ENCODE measurements at regions not wholly inside any gene's neighbourhood (a gene's known extent, or its start where the extent isn't known, plus 50 kb on each side); places are given as distances from the start of the nearest gene placed in this dataset.

GRCh38 chr2:155301221-155301620, 602.7 kb downstream of the KCNJ3 start:
- Histone ChIP-seq H3K23ac (ENCODE audit: low read depth, low read length, poor library complexity) (no peak overlapping the region), H3K4me1 (ENCODE audit: control insufficient read depth in 2 of 2, insufficient read depth in 1 of 2, low read depth in 1 of 2, low read length in 2 of 2) (no peaks in the 10 kb centered on the region), H2AK5ac (ENCODE audit: low read depth, low read length) (no peak overlapping the region), H3K27me3 (ENCODE audit: control insufficient read depth in 3 of 3, insufficient read depth in 3 of 3, low read depth in 1 of 3, low read length in 3 of 3) (no peaks in the 10 kb centered on the region), H3K9me3 (replicated peaks in 1 of 2; ENCODE audit: control insufficient read depth in 2 of 2, insufficient read depth in 1 of 2, low read depth in 1 of 2, low read length in 2 of 2) (no peaks in the 10 kb centered on the region), H3K4ac (ENCODE audit: low read length) (no peak overlapping the region), H3K14ac (ENCODE audit: low read length) (no peak overlapping the region), H2BK12ac (ENCODE audit: low read length) (no peak overlapping the region), H2AFZ (ENCODE audit: low read length) (no peak overlapping the region), H2BK15ac (ENCODE audit: low read length) (no peak overlapping the region), H4K91ac (ENCODE audit: low read depth, low read length, poor library complexity) (no peak overlapping the region), H3K18ac (ENCODE audit: low read length) (no peak overlapping the region), H3K4me3 (ENCODE audit: low read length in 2 of 2) (no peak overlapping the region), H3K27ac (replicated peaks; ENCODE audit: low read length) (no peak overlapping the region), H2BK120ac (ENCODE audit: low read depth, low read length) (no peak overlapping the region), H3K79me1 (ENCODE audit: low read depth, low read length) (no peaks in the 10 kb centered on the region), H3K36me3 (replicated peaks in 1 of 2; ENCODE audit: control insufficient read depth in 2 of 2, insufficient read depth in 2 of 2, low read length in 2 of 2) (no peaks in the 10 kb centered on the region), H3K9ac (ENCODE audit: low read depth, low read length, poor library complexity) (no peak overlapping the region), H2BK5ac (ENCODE audit: low read length) (no peak overlapping the region), H4K8ac (ENCODE audit: low read depth, low read length) (no peak overlapping the region), H3K4me2 (ENCODE audit: insufficient read depth, low read length, poor library complexity, severe bottlenecking) (no peak overlapping the region)
- DNase-seq (ENCODE audit: low spot score) = no peak

GRCh38 chr2:155298001-155298400, 599.5 kb downstream of the KCNJ3 start:
- H3K27me3 ChIP-seq (ENCODE audit: control insufficient read depth in 3 of 3, insufficient read depth in 3 of 3, low read depth in 1 of 3, low read length in 3 of 3) = no peaks in the 10 kb centered on the region
- H3K27ac ChIP-seq (replicated peaks; ENCODE audit: low read length) = no peak overlapping the region
- no peak for DNase-seq (ENCODE audit: low spot score)
- H2BK5ac ChIP-seq (ENCODE audit: low read length) = no peak overlapping the region
- no peak overlapping the region for H2AFZ ChIP-seq (ENCODE audit: low read length)
- no peaks in the 10 kb centered on the region for H3K4me1 ChIP-seq (ENCODE audit: control insufficient read depth in 2 of 2, insufficient read depth in 1 of 2, low read depth in 1 of 2, low read length in 2 of 2)
- H2BK12ac ChIP-seq (ENCODE audit: low read length) = no peak overlapping the region
- H3K9me3 ChIP-seq (replicated peaks in 1 of 2; ENCODE audit: control insufficient read depth in 2 of 2, insufficient read depth in 1 of 2, low read depth in 1 of 2, low read length in 2 of 2) = no peaks in the 10 kb centered on the region
- H3K9ac ChIP-seq (ENCODE audit: low read depth, low read length, poor library complexity) = no peak overlapping the region
- no peak overlapping the region for H3K4me2 ChIP-seq (ENCODE audit: insufficient read depth, low read length, poor library complexity, severe bottlenecking)
- H3K23ac ChIP-seq (ENCODE audit: low read depth, low read length, poor library complexity) = no peak overlapping the region
- no peak overlapping the region for H4K8ac ChIP-seq (ENCODE audit: low read depth, low read length)
- no peaks in the 10 kb centered on the region for H3K36me3 ChIP-seq (replicated peaks in 1 of 2; ENCODE audit: control insufficient read depth in 2 of 2, insufficient read depth in 2 of 2, low read length in 2 of 2)
- no peak overlapping the region for H3K18ac ChIP-seq (ENCODE audit: low read length)
- no peak overlapping the region for H2AK5ac ChIP-seq (ENCODE audit: low read depth, low read length)
- no peak overlapping the region for H2BK15ac ChIP-seq (ENCODE audit: low read length)
- H3K14ac ChIP-seq (ENCODE audit: low read length) = no peak overlapping the region
- no peaks in the 10 kb centered on the region for H3K79me1 ChIP-seq (ENCODE audit: low read depth, low read length)
- H3K4me3 ChIP-seq (ENCODE audit: low read length in 2 of 2) = no peak overlapping the region
- WGBS, 2 donors (ENCODE audit: extremely low coverage in 2 of 2, insufficient read length in 2 of 2, insufficient replicate concordance in 1 of 2) = no CpG with 5 or more reads among the region's 1 CpG
- H3K4ac ChIP-seq (ENCODE audit: low read length) = no peak overlapping the region
- H2BK120ac ChIP-seq (ENCODE audit: low read depth, low read length) = no peak overlapping the region
- H4K91ac ChIP-seq (ENCODE audit: low read depth, low read length, poor library complexity) = no peak overlapping the region

GRCh38 chr2:155294358-155294757, 595.9 kb downstream of the KCNJ3 start:
- no peaks in the 10 kb centered on the region for H3K79me1 ChIP-seq (ENCODE audit: low read depth, low read length)
- no CpG with 5 or more reads among the region's 1 CpG for WGBS, 2 donors (ENCODE audit: extremely low coverage in 2 of 2, insufficient read length in 2 of 2, insufficient replicate concordance in 1 of 2)
- H3K23ac ChIP-seq (ENCODE audit: low read depth, low read length, poor library complexity) = no peak overlapping the region
- no peak overlapping the region for H3K4me3 ChIP-seq (ENCODE audit: low read length in 2 of 2)
- no peak overlapping the region for H2BK5ac ChIP-seq (ENCODE audit: low read length)
- no peak overlapping the region for H4K91ac ChIP-seq (ENCODE audit: low read depth, low read length, poor library complexity)
- H3K4ac ChIP-seq (ENCODE audit: low read length) = no peak overlapping the region
- no peak overlapping the region for H3K18ac ChIP-seq (ENCODE audit: low read length)
- DNase-seq (ENCODE audit: low spot score) = no peak
- H2AK5ac ChIP-seq (ENCODE audit: low read depth, low read length) = no peak overlapping the region
- H3K36me3 ChIP-seq (replicated peaks in 1 of 2; ENCODE audit: control insufficient read depth in 2 of 2, insufficient read depth in 2 of 2, low read length in 2 of 2) = no peaks in the 10 kb centered on the region
- no peak overlapping the region for H3K9ac ChIP-seq (ENCODE audit: low read depth, low read length, poor library complexity)
- no peak overlapping the region for H4K8ac ChIP-seq (ENCODE audit: low read depth, low read length)
- no peaks in the 10 kb centered on the region for H3K9me3 ChIP-seq (replicated peaks in 1 of 2; ENCODE audit: control insufficient read depth in 2 of 2, insufficient read depth in 1 of 2, low read depth in 1 of 2, low read length in 2 of 2)
- no peak overlapping the region for H2AFZ ChIP-seq (ENCODE audit: low read length)
- H3K14ac ChIP-seq (ENCODE audit: low read length) = no peak overlapping the region
- H2BK12ac ChIP-seq (ENCODE audit: low read length) = no peak overlapping the region
- no peaks in the 10 kb centered on the region for H3K4me1 ChIP-seq (ENCODE audit: control insufficient read depth in 2 of 2, insufficient read depth in 1 of 2, low read depth in 1 of 2, low read length in 2 of 2)
- no peak overlapping the region for H3K4me2 ChIP-seq (ENCODE audit: insufficient read depth, low read length, poor library complexity, severe bottlenecking)
- no peaks in the 10 kb centered on the region for H3K27me3 ChIP-seq (ENCODE audit: control insufficient read depth in 3 of 3, insufficient read depth in 3 of 3, low read depth in 1 of 3, low read length in 3 of 3)
- no peak overlapping the region for H3K27ac ChIP-seq (replicated peaks; ENCODE audit: low read length)
- H2BK120ac ChIP-seq (ENCODE audit: low read depth, low read length) = no peak overlapping the region
- no peak overlapping the region for H2BK15ac ChIP-seq (ENCODE audit: low read length)

- WGBS, 2 donors (ENCODE audit: extremely low coverage in 2 of 2, insufficient read length in 2 of 2, insufficient replicate concordance in 1 of 2) = no CpG with 5 or more reads among the region's 7 CpGs
- Histone ChIP-seq H3K23ac (ENCODE audit: low read depth, low read length, poor library complexity) (no peak overlapping the region), H2AK5ac (ENCODE audit: low read depth, low read length) (no peak overlapping the region), H3K14ac (ENCODE audit: low read length) (no peak overlapping the region), H4K91ac (ENCODE audit: low read depth, low read length, poor library complexity) (no peak overlapping the region), H2BK5ac (ENCODE audit: low read length) (no peak overlapping the region), H3K4me2 (ENCODE audit: insufficient read depth, low read length, poor library complexity, severe bottlenecking) (no peak overlapping the region), H3K18ac (ENCODE audit: low read length) (no peak overlapping the region), H3K9ac (ENCODE audit: low read depth, low read length, poor library complexity) (no peak overlapping the region), H2AFZ (ENCODE audit: low read length) (no peak overlapping the region), H3K4ac (ENCODE audit: low read length) (no peak overlapping the region), H3K79me1 (ENCODE audit: low read depth, low read length) (no peaks in the 10 kb centered on the region), H2BK120ac (ENCODE audit: low read depth, low read length) (no peak overlapping the region), H3K9me3 (replicated peaks in 1 of 2; ENCODE audit: control insufficient read depth in 2 of 2, insufficient read depth in 1 of 2, low read depth in 1 of 2, low read length in 2 of 2) (no peaks in the 10 kb centered on the region), H2BK12ac (ENCODE audit: low read length) (no peak overlapping the region), H2BK15ac (ENCODE audit: low read length) (no peak overlapping the region), H3K4me1 (ENCODE audit: control insufficient read depth in 2 of 2, insufficient read depth in 1 of 2, low read depth in 1 of 2, low read length in 2 of 2) (no peaks in the 10 kb centered on the region), H3K36me3 (replicated peaks in 1 of 2; ENCODE audit: control insufficient read depth in 2 of 2, insufficient read depth in 2 of 2, low read length in 2 of 2) (no peaks in the 10 kb centered on the region), H3K27me3 (ENCODE audit: control insufficient read depth in 3 of 3, insufficient read depth in 3 of 3, low read depth in 1 of 3, low read length in 3 of 3) (no peaks in the 10 kb centered on the region), H3K27ac (replicated peaks; ENCODE audit: low read length) (no peak overlapping the region), H3K4me3 (ENCODE audit: low read length in 2 of 2) (no peak overlapping the region), H4K8ac (ENCODE audit: low read depth, low read length) (no peak overlapping the region)
- DNase-seq (ENCODE audit: low spot score) = no peak
These were observed 583.4 kb downstream of the KCNJ3 start for GRCh38 chr2:155281907-155282306.

Data from neuronal stem cell (in vitro differentiated cells).